Subcutaneous abdominal adipose tissue (tissue), 5 donors: ENCODE measurements at regions not wholly inside any gene's neighbourhood (a gene's known extent, or its start where the extent isn't known, plus 50 kb on each side); places are given as distances from the start of the nearest gene placed in this dataset.
"Not testable (repeated sequence)": the region's sequence is repeated elsewhere in the genome, so short reads cannot be mapped to it uniquely, and the experiment has no call there.

ENCODE experiments used
- H3K27ac ChIP-seq: one replicate; pipeline ENCODE4 v1.7.0; 2013; ENCODE audit warnings: low read depth, mild to moderate bottlenecking, inconsistent platforms, low read length, moderate library complexity
- H3K27me3 ChIP-seq, 5 donors: one replicate each; pipeline ENCODE4 v1.7.0; 2013; ENCODE audit warnings: low read length in 5 of 5, inconsistent platforms in 1 of 5; ENCODE audit not compliant: control insufficient read depth in 5 of 5, insufficient read depth in 4 of 5
- H3K36me3 ChIP-seq, 5 donors: one replicate each; pipeline ENCODE4 v1.7.0; 2013; ENCODE audit warnings: low read length in 5 of 5; ENCODE audit not compliant: control insufficient read depth in 5 of 5, insufficient read depth in 5 of 5
- H3K4me1 ChIP-seq, 5 donors: one replicate each; pipeline ENCODE4 v1.7.0; 2013; ENCODE audit warnings: low read length in 5 of 5, mild to moderate bottlenecking in 3 of 5, moderate library complexity in 1 of 5; ENCODE audit not compliant: control insufficient read depth in 5 of 5, insufficient read depth in 5 of 5
- H3K4me3 ChIP-seq, 5 donors: one replicate each; pipeline ENCODE4 v1.7.0; 2013; ENCODE audit warnings: low read length in 5 of 5, low read depth in 1 of 5
- H3K9ac ChIP-seq, 5 donors: one replicate each; pipeline ENCODE4 v1.7.0; 2013; ENCODE audit warnings: low read length in 5 of 5, mild to moderate bottlenecking in 4 of 5, moderate library complexity in 3 of 5
- H3K9me3 ChIP-seq, 5 donors: one replicate each; pipeline ENCODE4 v1.7.0; 2013; ENCODE audit warnings: low read length in 5 of 5; ENCODE audit not compliant: control insufficient read depth in 5 of 5
- donor health status: healthy.
- donor health status: healthy.
- donor health status: healthy.
- donor health status: healthy.
- donor health status: healthy.

DNA sequence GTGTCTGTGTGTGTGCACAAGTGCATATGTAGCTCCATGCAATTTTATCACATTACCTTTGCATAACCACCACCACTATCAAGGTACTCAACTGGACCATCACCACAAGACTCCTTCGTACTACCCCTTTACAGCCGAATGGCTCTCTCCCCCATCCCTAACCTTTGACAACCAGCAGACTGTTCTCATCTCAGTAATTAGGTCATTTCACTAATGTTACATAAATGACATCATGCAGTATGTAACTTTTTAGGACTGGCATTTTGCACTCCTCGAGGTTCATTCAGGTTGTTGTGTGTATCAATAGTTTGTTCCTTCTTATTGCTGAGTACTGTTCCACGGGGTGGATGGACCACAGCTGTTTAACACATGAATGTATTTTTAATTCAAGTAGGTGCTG lies 121.8 kb upstream of the SLC6A11 start:
- Histone ChIP-seq H3K27me3 (peaks cover 4 to 23% (median 9%) of the 10 kb centered on the region in 5 donors), H3K36me3 (no peaks in the 10 kb centered on the region), H3K4me3 (no peak overlapping the region), H3K9ac (no peak overlapping the region), H3K9me3 (peaks cover 0 to 2% (median 0%) of the 10 kb centered on the region in 5 donors), H3K4me1 (no peaks in the 10 kb centered on the region), H3K27ac (no peak overlapping the region)

DNA sequence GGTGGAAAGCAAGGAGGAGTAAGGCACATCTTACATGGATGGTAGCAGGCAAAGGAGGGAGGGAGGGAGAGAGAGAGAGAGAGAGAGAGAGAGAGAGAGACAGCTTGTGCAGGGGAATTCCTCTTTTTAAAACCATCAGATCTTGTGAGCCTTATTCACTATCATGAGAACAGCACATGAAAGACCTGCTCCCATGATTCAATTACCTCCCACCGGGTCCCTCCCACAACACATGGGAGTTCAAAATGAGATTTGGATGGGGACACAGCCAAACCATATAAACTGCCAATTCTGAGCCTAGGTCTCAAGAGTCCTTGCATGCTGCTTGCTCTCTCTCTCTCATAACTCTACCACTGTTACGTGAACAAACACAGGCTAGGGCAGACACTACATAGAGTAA lies 120.8 kb upstream of the SLC6A11 start:
- H3K36me3 ChIP-seq, H3K4me1 ChIP-seq, H3K9ac ChIP-seq, H3K9me3 ChIP-seq, H3K27ac ChIP-seq, H3K4me3 ChIP-seq: not testable (repeated sequence)
- H3K27me3 ChIP-seq, result peaks cover 4 to 19% (median 9%) of the 10 kb centered on the region in 5 donors

DNA sequence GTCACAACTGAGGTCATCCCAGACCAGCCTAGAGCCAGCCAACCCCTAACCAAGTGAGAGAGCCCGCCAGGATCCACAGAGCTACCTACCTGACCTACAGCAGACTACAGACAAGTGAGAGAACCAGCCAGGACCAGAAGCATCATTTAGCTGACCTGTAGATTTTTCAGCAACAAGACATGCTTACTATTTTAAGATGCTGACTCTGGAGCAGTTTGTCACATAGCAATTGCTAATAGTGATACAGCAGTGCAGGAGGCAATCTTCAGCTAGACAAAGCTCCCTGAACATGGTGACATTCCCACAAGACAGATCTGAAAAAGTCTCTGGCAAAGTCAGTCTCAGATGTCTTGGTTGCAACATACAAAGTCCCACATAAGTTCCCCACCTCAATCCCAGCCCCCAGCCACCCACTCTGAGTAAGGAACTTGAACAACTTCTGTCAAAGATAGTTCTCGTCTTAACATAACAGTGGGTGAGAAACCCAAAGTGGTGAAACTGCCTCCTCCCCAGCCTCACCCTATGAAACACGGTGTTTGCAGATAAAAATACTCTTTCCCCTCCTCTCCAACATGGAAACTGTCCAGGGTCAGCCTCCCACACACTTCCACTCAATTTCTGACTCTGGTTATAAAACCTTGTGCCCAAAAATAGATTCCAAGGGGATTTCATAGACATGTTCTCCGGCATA lies 120.3 kb upstream of the SLC6A11 start:
- H3K36me3 ChIP-seq, result no peaks in the 10 kb centered on the region
- no peak overlapping the region for H3K4me3 ChIP-seq
- no peak overlapping the region for H3K27ac ChIP-seq
- H3K9me3 ChIP-seq, result peaks cover 0 to 2% (median 0%) of the 10 kb centered on the region in 5 donors
- no peak overlapping the region for H3K9ac ChIP-seq
- no peaks in the 10 kb centered on the region for H3K4me1 ChIP-seq
- H3K27me3 ChIP-seq, result peaks cover 6 to 24% (median 12%) of the 10 kb centered on the region in 5 donors

DNA sequence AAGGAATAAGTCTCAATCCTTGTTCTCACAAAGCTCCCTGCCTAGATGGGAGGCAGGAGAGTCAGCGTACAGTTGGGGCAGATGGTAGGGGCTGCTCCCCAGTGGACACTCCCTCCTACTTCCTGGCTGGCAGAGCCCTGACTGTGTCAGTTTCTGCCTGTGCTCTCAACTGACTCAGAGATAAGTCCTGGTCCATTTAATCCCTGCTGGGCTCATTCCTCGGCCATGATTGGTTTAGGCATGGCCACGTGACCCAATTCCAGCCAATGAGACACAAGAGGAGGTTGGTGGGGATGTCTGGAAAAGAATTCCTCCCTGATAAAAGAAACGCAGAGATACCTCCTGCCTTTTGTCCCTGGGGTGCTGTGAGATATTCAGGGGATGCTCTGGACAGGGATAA lies 118.1 kb upstream of the SLC6A11 start:
- Histone ChIP-seq H3K9me3 (peaks cover 0 to 2% (median 0%) of the 10 kb centered on the region in 5 donors), H3K9ac (no peak overlapping the region), H3K4me3 (no peak overlapping the region), H3K27ac (no peak overlapping the region), H3K4me1 (no peaks in the 10 kb centered on the region), H3K27me3 (peaks cover 14 to 33% (median 20%) of the 10 kb centered on the region in 5 donors), H3K36me3 (no peaks in the 10 kb centered on the region)

DNA sequence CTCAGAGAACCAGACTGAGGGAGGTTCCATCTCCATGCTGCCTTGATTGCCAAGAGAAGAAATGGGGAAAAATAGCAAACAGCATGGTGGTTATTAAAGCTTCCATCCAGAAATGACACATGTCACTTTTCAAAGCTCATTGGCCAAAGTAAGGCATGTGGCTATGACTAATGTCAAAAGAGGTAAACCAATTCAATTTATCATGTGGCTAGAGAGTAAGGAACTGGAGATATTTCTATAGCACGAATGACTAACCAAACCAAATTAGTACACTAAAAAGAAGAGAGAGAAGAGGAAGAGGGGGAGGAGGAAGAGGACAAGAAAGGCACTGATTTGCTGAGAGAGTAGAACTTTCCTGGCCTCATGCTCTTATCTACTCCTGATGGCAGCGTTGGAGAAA lies 115.2 kb upstream of the SLC6A11 start:
- peaks cover 0 to 2% (median 0%) of the 10 kb centered on the region in 5 donors for H3K9me3 ChIP-seq
- H3K4me3 ChIP-seq, result no peak overlapping the region
- H3K27ac ChIP-seq, result no peak overlapping the region
- H3K36me3 ChIP-seq, result no peaks in the 10 kb centered on the region
- no peaks in the 10 kb centered on the region for H3K4me1 ChIP-seq
- no peak overlapping the region for H3K9ac ChIP-seq
- H3K27me3 ChIP-seq, result peaks cover 20 to 44% (median 36%) of the 10 kb centered on the region in 5 donors

DNA sequence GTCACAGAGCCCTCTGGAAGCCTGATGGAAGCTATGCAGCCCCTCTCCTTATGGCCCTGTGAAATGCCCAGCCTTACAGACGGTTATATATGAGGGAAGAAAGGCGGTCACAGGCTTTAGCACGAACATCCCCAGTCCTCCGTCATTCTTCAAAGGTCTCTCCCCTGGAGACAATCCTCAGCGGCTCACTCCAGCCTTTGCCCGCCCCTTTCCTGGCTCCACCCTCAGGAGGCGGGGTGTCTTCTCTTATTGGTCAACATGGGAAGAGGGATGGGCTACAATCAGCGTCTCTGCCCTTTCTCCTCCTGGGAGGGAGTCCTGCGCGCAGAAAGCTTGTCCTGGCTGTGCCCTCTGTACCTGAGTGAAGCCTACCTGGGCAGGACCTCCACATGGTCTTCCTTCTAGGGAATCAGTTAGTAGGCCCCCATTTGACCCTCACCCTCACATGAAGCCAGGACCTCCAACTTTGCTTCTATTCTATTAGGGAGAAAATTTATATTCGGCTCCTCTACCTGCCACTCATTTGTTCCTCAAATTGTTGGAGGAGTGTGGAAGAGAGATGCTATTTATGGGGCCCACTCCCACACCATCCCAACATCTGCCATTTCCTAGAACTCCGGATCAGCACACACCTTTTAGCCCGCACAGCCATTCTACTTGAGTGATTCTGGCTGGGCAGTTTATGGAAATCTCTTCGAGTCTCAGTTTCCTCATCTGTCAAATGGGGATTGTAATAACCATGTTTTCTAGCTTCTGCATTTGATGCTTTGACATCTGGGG lies 112.9 kb upstream of the SLC6A11 start:
- Histone ChIP-seq H3K9ac (no peak overlapping the region), H3K9me3 (peaks cover 0 to 2% (median 0%) of the 10 kb centered on the region in 5 donors), H3K27ac (no peak overlapping the region), H3K36me3 (no peaks in the 10 kb centered on the region), H3K27me3 (peaks cover 33 to 57% (median 44%) of the 10 kb centered on the region in 5 donors), H3K4me3 (no peak overlapping the region), H3K4me1 (peaks cover 0 to 2% (median 0%) of the 10 kb centered on the region in 5 donors)

DNA sequence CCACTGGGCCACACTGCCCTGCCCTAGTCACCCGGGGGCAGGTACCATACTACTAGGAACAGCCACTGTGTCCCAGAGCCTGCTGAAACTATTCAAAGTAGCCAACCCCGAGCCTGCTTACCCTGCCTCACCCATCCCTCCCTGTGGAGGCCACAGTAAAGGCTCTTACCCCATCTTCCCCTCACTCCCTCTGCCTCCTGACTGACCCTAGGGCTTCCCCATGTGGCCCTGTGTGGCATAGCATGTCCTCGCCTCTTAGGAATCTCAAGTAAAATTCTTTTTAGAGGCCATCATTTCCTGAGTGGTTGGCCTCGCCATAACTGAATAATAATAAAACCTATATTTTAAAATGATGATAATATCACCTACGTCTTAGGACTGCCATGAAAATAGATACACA lies 112.2 kb upstream of the SLC6A11 start:
- Histone ChIP-seq H3K9me3 (peaks cover 0 to 2% (median 0%) of the 10 kb centered on the region in 5 donors), H3K4me1 (peaks cover 0 to 2% (median 0%) of the 10 kb centered on the region in 5 donors), H3K27me3 (peaks cover 33 to 58% (median 51%) of the 10 kb centered on the region in 5 donors), H3K4me3 (no peak overlapping the region), H3K9ac (no peak overlapping the region), H3K36me3 (no peaks in the 10 kb centered on the region), H3K27ac (no peak overlapping the region)

DNA sequence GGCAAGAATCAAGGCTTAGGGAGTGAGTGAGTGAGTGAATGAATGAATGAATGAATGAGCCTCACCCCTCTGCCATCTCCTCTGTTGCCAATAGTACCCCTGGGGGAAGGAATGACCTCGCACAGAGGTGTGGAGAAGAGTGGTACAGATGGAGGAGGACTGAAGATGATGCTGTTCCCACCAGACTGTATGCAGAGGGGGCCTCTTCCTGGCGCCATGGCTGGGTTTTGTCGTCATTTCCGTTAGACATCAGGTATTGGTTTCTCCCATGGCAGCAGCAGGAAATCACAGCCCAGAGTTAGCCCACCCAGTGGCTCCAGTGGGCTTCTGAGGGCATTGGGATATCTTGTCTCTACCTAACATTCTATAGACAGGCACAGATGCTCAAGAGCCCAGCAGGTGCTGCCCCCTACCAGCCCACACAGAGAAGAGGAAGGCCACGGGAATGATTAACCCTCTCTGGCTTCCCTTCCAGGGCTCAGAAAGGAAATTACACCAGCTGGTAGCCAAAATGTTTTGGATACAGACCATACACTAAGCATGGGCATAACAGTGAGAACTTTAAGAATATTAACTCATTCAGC lies 109.8 kb upstream of the SLC6A11 start:
- H3K4me3 ChIP-seq, result no peak overlapping the region
- H3K9ac ChIP-seq, result no peak overlapping the region
- H3K9me3 ChIP-seq, result peaks cover 0 to 2% (median 0%) of the 10 kb centered on the region in 5 donors
- H3K27me3 ChIP-seq, result peaks cover 40 to 63% (median 59%) of the 10 kb centered on the region in 5 donors
- peaks cover 0 to 2% (median 0%) of the 10 kb centered on the region in 5 donors for H3K4me1 ChIP-seq
- H3K36me3 ChIP-seq, result no peaks in the 10 kb centered on the region
- H3K27ac ChIP-seq, result no peak overlapping the region

DNA sequence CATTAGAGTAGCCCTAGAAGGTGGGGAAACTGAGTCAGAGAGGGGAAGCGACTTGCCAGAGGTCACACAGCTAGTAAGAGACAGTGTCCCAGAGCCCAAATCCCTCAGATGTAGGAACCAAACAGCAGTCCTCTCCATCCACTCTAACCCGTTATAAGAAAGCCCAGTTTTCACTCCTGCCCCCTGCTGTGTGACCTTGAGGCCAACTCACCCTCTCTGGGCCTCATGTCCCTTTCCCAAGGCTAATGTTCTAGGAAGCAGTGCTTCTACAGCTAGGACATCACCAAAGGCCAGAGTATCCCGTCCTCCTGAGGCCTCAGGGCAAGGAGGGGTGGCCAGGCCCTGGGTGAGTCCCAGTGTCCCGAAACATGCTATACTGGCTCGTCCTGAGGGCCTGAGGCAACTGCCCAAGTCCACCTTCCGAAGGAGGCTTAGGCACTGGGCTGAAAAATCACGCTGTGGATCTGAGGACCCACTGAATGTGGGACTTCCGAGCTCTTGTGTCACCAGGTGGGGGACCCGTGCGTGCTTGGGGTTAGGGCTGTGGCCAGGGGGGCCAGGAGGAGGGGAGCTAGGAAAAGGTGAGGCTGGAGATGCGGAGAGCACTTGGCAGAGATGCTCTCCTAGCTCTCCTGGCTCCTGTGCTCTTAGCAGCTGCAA lies 109.2 kb upstream of the SLC6A11 start:
- Histone ChIP-seq H3K9me3 (peaks cover 0 to 2% (median 0%) of the 10 kb centered on the region in 5 donors), H3K4me3 (no peak overlapping the region), H3K36me3 (no peaks in the 10 kb centered on the region), H3K4me1 (peaks cover 0 to 2% (median 0%) of the 10 kb centered on the region in 5 donors), H3K27me3 (peaks cover 40 to 66% (median 58%) of the 10 kb centered on the region in 5 donors), H3K27ac (no peak overlapping the region), H3K9ac (no peak overlapping the region)
